DOHH2 (cell line): ENCODE measurements at regions not wholly inside any gene's neighbourhood (a gene's known extent, or its start where the extent isn't known, plus 50 kb on each side); places are given as distances from the start of the nearest gene placed in this dataset.

Experiments
- H3F3A ChIP-seq: fragments of 200-600 bp; sonication (generic), shearing (Covaris generic); 2 replicates; pipeline ENCODE4 v1.6.0; 2016; ENCODE audit warnings: antibody characterized with exemption, mild to moderate bottlenecking; ENCODE audit not compliant: control insufficient read depth, insufficient read depth
- H3K27ac ChIP-seq: fragments of 200-600 bp; sonication (generic); 2 replicates; pipeline ENCODE4 v1.5.1; 2014; ENCODE audit warnings: low read depth, mild to moderate bottlenecking, low read length, moderate library complexity
- H3K27me3 ChIP-seq: fragments of 200-600 bp; sonication (generic); 2 replicates; pipeline ENCODE4 v1.6.1; 2014; ENCODE audit warnings: mild to moderate bottlenecking, low read length, mixed read lengths; ENCODE audit not compliant: control insufficient read depth
- H3K36me3 ChIP-seq: fragments of 200-600 bp; sonication (generic); 2 replicates; pipeline ENCODE4 v1.6.1; 2014; ENCODE audit warnings: mild to moderate bottlenecking, low read length, moderate library complexity, mixed read lengths; ENCODE audit not compliant: control insufficient read depth
- H3K4me1 ChIP-seq: fragments of 200-600 bp; sonication (generic); 2 replicates; pipeline ENCODE4 v1.6.1; 2014; ENCODE audit warnings: mild to moderate bottlenecking, low read length, mixed read lengths; ENCODE audit not compliant: control insufficient read depth
- H3K4me2 ChIP-seq: fragments of 200-600 bp; sonication (generic); 2 replicates; pipeline ENCODE4 v1.6.0; 2014; ENCODE audit warnings: mild to moderate bottlenecking, low read length, moderate library complexity
- H3K4me3 ChIP-seq: fragments of 200-600 bp; sonication (generic); 2 replicates; pipeline ENCODE4 v1.5.1; 2014; ENCODE audit warnings: mild to moderate bottlenecking, low read length, mixed read lengths
- H3K79me2 ChIP-seq: fragments of 200-600 bp; sonication (generic); 2 replicates; pipeline ENCODE4 v1.6.1; 2014; ENCODE audit warnings: mild to moderate bottlenecking, low read length, mixed read lengths; ENCODE audit not compliant: control insufficient read depth
- H3K9me2 ChIP-seq: fragments of 200-600 bp; sonication (generic); replicated peaks from 2 replicates; pipeline ENCODE4 v1.6.1; 2014; ENCODE audit warnings: mild to moderate bottlenecking, low read length, mixed read lengths; ENCODE audit not compliant: control insufficient read depth
- H3K9me3 ChIP-seq: fragments of 200-600 bp; sonication (generic); 2 replicates; pipeline ENCODE4 v1.6.1; 2014; ENCODE audit warnings: antibody characterized with exemption, low read length, mixed read lengths; ENCODE audit not compliant: control insufficient read depth, insufficient read depth
- H4K20me1 ChIP-seq: fragments of 200-600 bp; sonication (generic); 2 replicates; pipeline ENCODE4 v1.6.0; 2014; ENCODE audit warnings: low read depth, mild to moderate bottlenecking, antibody characterized with exemption, low read length, moderate library complexity; ENCODE audit not compliant: control insufficient read depth, insufficient read depth
- EZH2phosphoT487 ChIP-seq: fragments of 200-600 bp; sonication (generic); IDR thresholded peaks from 2 replicates; pipeline ENCODE4 v1.6.1; 2017; ENCODE audit warnings: borderline replicate concordance, mild to moderate bottlenecking, antibody characterized with exemption, low read length, moderate library complexity, mixed read lengths
- TF ChIP-seq, protein P1 (sequence below): fragments of 200-600 bp; sonication (generic); IDR thresholded peaks from one replicate; pipeline ENCODE4 v1.5.1; 2014; ENCODE audit warnings: antibody characterized with exemption, mild to moderate bottlenecking, low read depth, low read length; ENCODE audit not compliant: poor library complexity, severe bottlenecking

DNA sequence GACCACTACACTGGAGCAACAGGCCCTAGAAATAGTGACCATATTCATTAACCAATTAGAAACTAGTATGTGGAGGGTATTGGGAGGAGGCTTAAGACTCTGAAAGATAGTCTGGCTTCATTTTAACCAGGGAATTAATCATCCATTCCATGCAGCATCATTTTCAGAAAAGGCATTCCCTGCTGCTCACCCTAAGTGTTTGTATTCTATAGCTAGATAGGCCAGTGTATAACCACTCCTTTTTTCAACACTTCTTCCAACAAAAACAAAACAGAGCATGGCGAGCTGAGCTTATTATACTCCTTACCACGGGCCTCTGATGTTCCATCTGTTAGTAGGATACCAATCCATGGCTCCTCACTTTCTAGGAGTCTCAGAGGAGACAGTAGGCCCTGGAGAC lies 112.0 kb upstream of the PKDCC start:
- no peak overlapping the region for H3K4me2 ChIP-seq
- TF ChIP-seq EZH2phosphoT487, result no peak
- TF ChIP-seq, protein P1, sequence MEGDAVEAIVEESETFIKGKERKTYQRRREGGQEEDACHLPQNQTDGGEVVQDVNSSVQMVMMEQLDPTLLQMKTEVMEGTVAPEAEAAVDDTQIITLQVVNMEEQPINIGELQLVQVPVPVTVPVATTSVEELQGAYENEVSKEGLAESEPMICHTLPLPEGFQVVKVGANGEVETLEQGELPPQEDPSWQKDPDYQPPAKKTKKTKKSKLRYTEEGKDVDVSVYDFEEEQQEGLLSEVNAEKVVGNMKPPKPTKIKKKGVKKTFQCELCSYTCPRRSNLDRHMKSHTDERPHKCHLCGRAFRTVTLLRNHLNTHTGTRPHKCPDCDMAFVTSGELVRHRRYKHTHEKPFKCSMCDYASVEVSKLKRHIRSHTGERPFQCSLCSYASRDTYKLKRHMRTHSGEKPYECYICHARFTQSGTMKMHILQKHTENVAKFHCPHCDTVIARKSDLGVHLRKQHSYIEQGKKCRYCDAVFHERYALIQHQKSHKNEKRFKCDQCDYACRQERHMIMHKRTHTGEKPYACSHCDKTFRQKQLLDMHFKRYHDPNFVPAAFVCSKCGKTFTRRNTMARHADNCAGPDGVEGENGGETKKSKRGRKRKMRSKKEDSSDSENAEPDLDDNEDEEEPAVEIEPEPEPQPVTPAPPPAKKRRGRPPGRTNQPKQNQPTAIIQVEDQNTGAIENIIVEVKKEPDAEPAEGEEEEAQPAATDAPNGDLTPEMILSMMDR, result no peak
- no peaks in the 10 kb centered on the region for H3K4me1 ChIP-seq

DNA sequence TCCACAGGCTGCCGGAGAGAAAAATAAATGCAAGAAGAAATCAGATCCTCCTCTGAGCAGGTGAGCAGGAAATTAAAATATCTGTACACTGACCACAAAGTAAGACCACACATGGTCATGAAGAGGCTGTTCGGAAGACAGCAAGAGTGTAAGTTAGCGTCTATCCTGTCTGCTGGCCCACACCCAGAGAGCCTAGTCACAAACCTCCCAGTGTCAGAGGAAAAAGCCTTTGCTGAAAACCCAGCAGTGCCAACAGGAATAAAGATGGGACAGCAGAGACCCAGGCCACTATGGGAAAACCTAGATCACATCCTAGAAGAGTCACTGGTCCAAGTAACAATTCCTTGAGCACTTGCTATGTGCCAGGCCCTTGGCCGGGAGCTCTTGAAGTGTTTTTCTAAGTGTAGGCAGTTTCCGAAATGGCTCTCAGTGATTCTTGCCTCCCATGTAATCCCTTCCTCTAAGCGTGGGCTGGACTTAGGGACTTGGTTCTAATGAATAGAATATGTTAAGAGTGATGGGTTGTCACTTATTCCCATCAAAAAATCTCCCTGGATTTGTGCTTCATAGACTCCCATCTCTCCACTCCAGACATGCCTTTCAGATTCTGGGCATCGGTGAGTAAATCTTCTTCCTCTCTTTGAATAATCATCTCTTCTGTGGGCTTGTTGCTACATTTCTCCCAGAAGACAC lies 110.9 kb upstream of the PKDCC start:
- Histone ChIP-seq H4K20me1 (no peaks in the 10 kb centered on the region), H3K4me2 (no peak overlapping the region), H3K9me3 (no peaks in the 10 kb centered on the region), H3K79me2 (no peaks in the 10 kb centered on the region), H3K27me3 (0 out of 2 replicates have a peak, but pooled peaks cover 2% of the 10 kb centered on the region), H3K9me2 (no peaks in the 10 kb centered on the region), H3K27ac (no peak overlapping the region), H3K4me1 (no peaks in the 10 kb centered on the region), H3K4me3 (no peak overlapping the region), H3F3A (no peaks in the 10 kb centered on the region), H3K36me3 (no peaks in the 10 kb centered on the region)
- TF ChIP-seq EZH2phosphoT487, result no peak
- TF ChIP-seq, protein P1, result no peak

More for the DNA sequence above, 112.0 kb upstream of the PKDCC start:
- H3F3A ChIP-seq, result no peaks in the 10 kb centered on the region
- H3K79me2 ChIP-seq, result no peaks in the 10 kb centered on the region
- H3K9me3 ChIP-seq, result no peaks in the 10 kb centered on the region
- H3K4me3 ChIP-seq, result no peak overlapping the region
- no peaks in the 10 kb centered on the region for H3K9me2 ChIP-seq
- 0 out of 2 replicates have a peak, but pooled peaks cover 2% of the 10 kb centered on the region for H3K27me3 ChIP-seq
- no peak overlapping the region for H3K27ac ChIP-seq
- H4K20me1 ChIP-seq, result no peaks in the 10 kb centered on the region
- no peaks in the 10 kb centered on the region for H3K36me3 ChIP-seq

DNA sequence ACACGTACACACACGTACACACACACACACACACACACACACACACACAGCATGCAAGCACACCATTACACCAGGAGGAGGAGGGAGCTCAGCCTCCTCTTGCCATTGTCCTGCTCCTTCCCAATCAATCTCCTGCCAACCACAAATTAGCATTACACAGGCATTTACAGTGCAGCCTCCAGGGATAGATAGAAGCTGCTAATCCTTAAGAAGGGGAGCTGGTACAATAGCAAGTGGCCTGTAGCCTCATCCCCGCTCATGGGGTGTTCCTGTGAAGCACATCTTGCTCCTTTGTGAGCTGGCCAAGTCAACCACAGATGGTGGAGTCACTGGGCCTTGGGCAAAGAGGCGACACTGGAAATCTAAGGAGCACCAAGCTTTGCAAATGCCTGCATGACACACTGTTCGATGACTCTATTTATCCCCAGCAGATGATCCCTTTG lies 110.3 kb upstream of the PKDCC start:
- no peaks in the 10 kb centered on the region for H3K79me2 ChIP-seq
- H3K36me3 ChIP-seq, result no peaks in the 10 kb centered on the region
- H3K27me3 ChIP-seq, result 0 out of 2 replicates have a peak, but pooled peaks cover 2% of the 10 kb centered on the region
- H3F3A ChIP-seq, result no peaks in the 10 kb centered on the region
- no peak overlapping the region for H3K27ac ChIP-seq
- H3K9me2 ChIP-seq, result no peaks in the 10 kb centered on the region
- no peaks in the 10 kb centered on the region for H3K9me3 ChIP-seq
- no peak overlapping the region for H3K4me2 ChIP-seq
- H3K4me1 ChIP-seq, result no peaks in the 10 kb centered on the region
- no peak overlapping the region for H3K4me3 ChIP-seq
- TF ChIP-seq, protein P1, result no peak
- no peak for TF ChIP-seq EZH2phosphoT487
- H4K20me1 ChIP-seq, result no peaks in the 10 kb centered on the region
